ENCODE measurements at regions not wholly inside any gene's neighbourhood (a gene's known extent, or its start where the extent isn't known, plus 50 kb on each side); places are given as distances from the start of the nearest gene placed in this dataset.

DNA sequence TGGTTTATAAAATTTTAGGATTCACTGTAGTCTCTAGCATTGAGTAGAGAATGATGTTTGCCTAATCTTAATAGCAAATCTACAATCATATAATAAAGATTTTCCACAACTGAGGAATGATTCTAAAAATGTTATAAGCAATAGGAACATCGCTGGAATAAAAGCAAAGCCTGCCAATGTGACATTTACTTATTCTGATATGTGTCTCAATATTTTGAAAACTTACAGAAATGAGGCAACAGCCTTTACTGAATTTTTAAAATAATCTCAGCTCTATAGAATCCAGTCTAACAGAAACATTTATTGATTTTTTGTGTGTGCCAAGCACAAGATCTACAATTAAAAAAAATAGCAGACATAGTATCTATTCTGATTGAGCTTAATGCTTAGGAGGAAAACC lies 303.7 kb upstream of the CCDC179 start:
- Mint-ChIP-seq H3K27me3 (ENCODE audit: low read depth) (no peaks in the 10 kb centered on the region), H3K4me1 (peaks cover 21% of the 10 kb centered on the region), H3K27ac (no peak overlapping the region), H3K36me3 (peaks cover 11% of the 10 kb centered on the region), H3K4me3 (no peak overlapping the region), H3K9me3 (peaks cover 5% of the 10 kb centered on the region)
- TF ChIP-seq, protein P1, sequence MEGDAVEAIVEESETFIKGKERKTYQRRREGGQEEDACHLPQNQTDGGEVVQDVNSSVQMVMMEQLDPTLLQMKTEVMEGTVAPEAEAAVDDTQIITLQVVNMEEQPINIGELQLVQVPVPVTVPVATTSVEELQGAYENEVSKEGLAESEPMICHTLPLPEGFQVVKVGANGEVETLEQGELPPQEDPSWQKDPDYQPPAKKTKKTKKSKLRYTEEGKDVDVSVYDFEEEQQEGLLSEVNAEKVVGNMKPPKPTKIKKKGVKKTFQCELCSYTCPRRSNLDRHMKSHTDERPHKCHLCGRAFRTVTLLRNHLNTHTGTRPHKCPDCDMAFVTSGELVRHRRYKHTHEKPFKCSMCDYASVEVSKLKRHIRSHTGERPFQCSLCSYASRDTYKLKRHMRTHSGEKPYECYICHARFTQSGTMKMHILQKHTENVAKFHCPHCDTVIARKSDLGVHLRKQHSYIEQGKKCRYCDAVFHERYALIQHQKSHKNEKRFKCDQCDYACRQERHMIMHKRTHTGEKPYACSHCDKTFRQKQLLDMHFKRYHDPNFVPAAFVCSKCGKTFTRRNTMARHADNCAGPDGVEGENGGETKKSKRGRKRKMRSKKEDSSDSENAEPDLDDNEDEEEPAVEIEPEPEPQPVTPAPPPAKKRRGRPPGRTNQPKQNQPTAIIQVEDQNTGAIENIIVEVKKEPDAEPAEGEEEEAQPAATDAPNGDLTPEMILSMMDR (IDR thresholded peaks at IDR 0.05; ENCODE audit: unreplicated experiment): no peak
- DNase-seq (ENCODE audit: low spot score in 2 of 2, unreplicated experiment in 2 of 2): no peak

DNA sequence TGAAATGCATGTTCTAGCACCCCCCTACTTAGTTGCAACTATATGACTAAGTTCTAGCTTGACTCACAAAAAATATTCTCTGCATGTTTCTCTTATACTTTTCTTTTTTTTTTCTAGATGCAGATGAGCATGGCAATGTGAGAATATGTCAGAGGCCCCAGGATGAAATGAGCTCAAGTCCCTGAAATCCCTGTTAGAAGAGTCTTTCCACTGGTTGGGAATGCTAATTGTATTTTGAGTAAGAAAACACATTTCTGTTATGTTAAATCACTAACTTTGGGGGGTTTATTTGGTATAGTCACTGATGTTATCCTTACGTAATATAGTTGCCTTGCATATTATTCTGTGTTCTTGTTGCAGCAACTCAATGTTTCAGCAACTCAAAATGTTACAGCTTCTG lies 306.1 kb upstream of the CCDC179 start:
- TF ChIP-seq, protein P1 (IDR thresholded peaks at IDR 0.05; ENCODE audit: unreplicated experiment): no peak
- Mint-ChIP-seq H3K9me3 (peaks cover 5% of the 10 kb centered on the region), H3K4me3 (no peak overlapping the region), H3K36me3 (peaks cover 8% of the 10 kb centered on the region), H3K27ac (no peak overlapping the region), H3K4me1 (peaks cover 27% of the 10 kb centered on the region), H3K27me3 (ENCODE audit: low read depth) (no peaks in the 10 kb centered on the region)
- DNase-seq (ENCODE audit: low spot score in 2 of 2, unreplicated experiment in 2 of 2): no peak

DNA sequence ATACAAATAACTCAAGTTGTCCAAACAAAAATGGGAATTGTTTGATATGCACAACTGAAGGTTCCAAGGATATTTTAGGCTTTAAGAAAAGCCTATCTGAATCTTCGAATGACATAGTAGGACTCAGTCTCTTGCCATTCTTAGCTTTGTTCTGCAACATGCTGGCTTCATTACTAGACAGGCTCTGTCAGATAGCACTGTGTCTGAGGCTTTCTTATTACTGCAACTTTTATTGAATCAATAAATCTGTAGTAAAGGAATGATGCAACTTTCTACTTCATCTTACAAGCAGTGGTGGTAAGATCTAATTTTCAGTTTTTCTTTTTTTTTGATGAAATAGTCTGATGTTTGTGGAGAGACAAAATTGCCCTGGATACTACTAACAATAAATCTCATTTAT lies 319.3 kb upstream of the CCDC179 start:
- DNase-seq (ENCODE audit: low spot score in 2 of 2, unreplicated experiment in 2 of 2): no peak
- Mint-ChIP-seq H3K4me1 (no peaks in the 10 kb centered on the region), H3K36me3 (peaks cover 10% of the 10 kb centered on the region), H3K27ac (no peak overlapping the region), H3K9me3 (peaks cover 10% of the 10 kb centered on the region), H3K27me3 (ENCODE audit: low read depth) (no peaks in the 10 kb centered on the region), H3K4me3 (no peak overlapping the region)
- TF ChIP-seq, protein P1 (IDR thresholded peaks at IDR 0.05; ENCODE audit: unreplicated experiment): no peak

DNA sequence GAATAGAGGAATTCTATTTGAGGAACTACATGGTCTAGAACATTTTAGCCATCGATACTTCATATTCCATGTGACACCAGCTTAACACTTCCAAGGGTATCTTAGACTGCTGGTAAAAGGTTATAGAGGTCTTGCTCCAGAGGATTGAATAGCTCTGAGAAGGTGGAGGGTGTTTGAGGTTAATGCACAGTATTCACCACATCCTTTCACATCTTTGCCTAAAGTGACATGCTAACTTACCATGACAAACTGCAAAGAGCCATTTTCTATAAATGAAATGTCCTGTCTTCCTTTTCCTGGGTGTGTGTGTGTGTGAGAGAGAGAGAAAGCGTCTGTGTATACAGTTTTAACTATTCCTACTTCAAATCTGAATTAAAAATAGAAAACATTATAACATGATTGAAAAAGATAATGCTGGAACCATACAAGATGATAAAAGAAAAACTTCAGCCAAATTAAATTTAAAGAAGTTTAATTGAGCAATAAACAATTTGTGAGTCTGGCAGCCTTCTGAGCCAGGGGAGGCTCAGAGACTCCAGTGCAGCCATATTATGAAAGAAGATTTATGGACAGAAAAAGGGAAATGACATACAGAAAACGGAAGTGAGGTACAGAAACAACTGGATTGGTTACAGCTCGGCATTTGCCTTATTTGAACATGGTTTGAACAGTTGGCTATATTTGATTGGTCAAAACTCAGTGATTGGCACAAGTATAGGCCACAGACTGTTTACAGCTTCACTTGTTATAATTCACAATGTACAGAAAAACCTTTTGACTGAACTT lies 320.9 kb upstream of the CCDC179 start:
- H3K4me1 Mint-ChIP-seq: no peaks in the 10 kb centered on the region
- H3K27ac Mint-ChIP-seq: no peak overlapping the region
- no peaks in the 10 kb centered on the region for H3K27me3 Mint-ChIP-seq (ENCODE audit: low read depth)
- H3K36me3 Mint-ChIP-seq: no peaks in the 10 kb centered on the region
- no peak for DNase-seq (ENCODE audit: low spot score in 2 of 2, unreplicated experiment in 2 of 2)
- no peak overlapping the region for H3K4me3 Mint-ChIP-seq
- TF ChIP-seq, protein P1 (IDR thresholded peaks at IDR 0.05; ENCODE audit: unreplicated experiment): no peak
- H3K9me3 Mint-ChIP-seq: no peaks in the 10 kb centered on the region

DNA sequence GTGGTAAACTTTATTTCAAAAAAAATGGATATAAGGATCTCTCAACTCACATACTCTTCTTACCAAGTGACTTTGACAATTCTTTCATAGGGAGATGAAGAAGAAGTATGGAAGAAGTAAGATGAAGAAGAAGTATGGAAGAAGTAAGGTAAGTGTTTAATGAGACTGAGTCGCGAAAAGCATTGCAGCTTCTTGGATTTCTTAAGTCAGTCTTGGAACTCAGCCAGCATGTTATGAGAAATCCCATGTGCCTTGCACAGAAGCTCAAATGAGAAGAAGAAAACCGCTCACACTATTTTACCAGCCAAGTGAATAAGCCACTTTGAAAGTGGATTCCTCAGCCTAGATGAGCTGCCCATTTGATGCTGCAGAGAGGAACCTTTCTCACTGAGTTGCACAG lies 332.0 kb upstream of the CCDC179 start:
- TF ChIP-seq, protein P1 (IDR thresholded peaks at IDR 0.05; ENCODE audit: unreplicated experiment): no peak
- Mint-ChIP-seq H3K27ac (no peak overlapping the region), H3K36me3 (peaks cover 12% of the 10 kb centered on the region), H3K4me3 (no peak overlapping the region), H3K27me3 (ENCODE audit: low read depth) (no peaks in the 10 kb centered on the region), H3K9me3 (peaks cover 9% of the 10 kb centered on the region), H3K4me1 (no peaks in the 10 kb centered on the region)
- DNase-seq (ENCODE audit: low spot score in 2 of 2, unreplicated experiment in 2 of 2): no peak
